Muscle layer of colon (tissue), 2 donors: ENCODE measurements at regions not wholly inside any gene's neighbourhood (a gene's known extent, or its start where the extent isn't known, plus 50 kb on each side); places are given as distances from the start of the nearest gene placed in this dataset.

ENCODE experiments used
- H3K27ac ChIP-seq: one replicate; pipeline ENCODE4 v1.7.0; 2013; ENCODE audit warnings: low read depth, mild to moderate bottlenecking, low read length, moderate library complexity
- H3K27me3 ChIP-seq, 2 donors: one replicate each; pipeline ENCODE4 v1.7.0; 2013; ENCODE audit warnings: low read length in 2 of 2, mild to moderate bottlenecking in 2 of 2; ENCODE audit not compliant: insufficient read depth in 2 of 2, control insufficient read depth in 1 of 2
- H3K36me3 ChIP-seq: one replicate; pipeline ENCODE4 v1.7.0; 2013; ENCODE audit warnings: mild to moderate bottlenecking, low read length; ENCODE audit not compliant: insufficient read depth
- H3K4me1 ChIP-seq: one replicate; pipeline ENCODE4 v1.7.0; 2013; ENCODE audit warnings: mild to moderate bottlenecking, low read length; ENCODE audit not compliant: insufficient read depth
- H3K4me3 ChIP-seq, 2 donors: one replicate each; pipeline ENCODE4 v1.7.0; 2013; ENCODE audit warnings: low read length in 2 of 2, low read depth in 1 of 2, mild to moderate bottlenecking in 1 of 2, moderate library complexity in 1 of 2
- H3K9ac ChIP-seq: one replicate; pipeline ENCODE4 v1.7.0; 2013; ENCODE audit warnings: low read length
- H3K9me3 ChIP-seq: one replicate; pipeline ENCODE4 v1.7.0; 2013; ENCODE audit warnings: mild to moderate bottlenecking, low read length
- donor health status: abdominal sarcoma.
- donor health status: Adenocarcinoma of cecum.

DNA sequence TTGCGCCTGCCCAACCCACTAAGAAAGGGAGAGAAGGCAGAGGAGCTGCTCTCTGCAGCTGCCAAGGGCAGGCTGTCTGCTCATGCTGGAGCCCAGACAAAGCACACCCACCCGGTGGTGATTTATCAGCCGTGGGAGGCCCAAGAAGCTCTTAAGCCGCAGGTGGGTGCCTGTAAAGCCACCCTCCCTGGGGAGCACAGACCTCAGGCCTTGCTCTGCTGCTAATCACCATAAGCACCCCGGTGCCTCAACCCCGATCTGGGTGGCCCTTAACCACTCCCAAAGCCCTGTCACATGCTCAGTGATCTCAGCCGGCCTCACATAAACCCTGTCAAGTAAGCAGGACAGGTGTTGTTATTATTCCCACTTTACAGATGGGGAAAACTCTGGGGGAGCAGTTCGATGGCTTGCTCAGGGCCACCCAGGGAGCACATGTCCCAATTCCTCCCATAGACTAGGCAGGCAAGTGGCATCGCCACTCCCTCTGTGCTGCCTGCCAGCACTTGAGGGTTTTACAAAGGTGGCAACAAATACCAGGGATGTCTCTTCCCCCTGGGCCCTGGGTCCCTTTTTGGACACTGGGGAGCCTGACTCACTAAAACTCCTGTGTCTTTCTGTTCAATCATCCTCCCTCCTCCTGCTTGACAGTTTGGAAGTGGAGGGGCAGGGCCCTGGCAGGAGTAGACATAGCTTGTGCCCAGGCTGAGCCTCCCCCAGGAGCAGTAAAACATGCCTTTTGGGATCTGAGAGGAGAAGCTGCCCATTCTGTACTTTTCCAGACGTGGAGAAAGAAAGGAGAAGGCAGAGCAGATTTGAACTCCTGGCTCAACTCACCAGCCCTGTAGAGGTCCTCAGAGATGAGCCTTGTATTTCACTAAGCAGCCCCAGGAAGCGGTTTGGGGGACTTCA is 299.3 kb downstream of the SOX9 start:
- no peak overlapping the region for H3K9ac ChIP-seq

DNA sequence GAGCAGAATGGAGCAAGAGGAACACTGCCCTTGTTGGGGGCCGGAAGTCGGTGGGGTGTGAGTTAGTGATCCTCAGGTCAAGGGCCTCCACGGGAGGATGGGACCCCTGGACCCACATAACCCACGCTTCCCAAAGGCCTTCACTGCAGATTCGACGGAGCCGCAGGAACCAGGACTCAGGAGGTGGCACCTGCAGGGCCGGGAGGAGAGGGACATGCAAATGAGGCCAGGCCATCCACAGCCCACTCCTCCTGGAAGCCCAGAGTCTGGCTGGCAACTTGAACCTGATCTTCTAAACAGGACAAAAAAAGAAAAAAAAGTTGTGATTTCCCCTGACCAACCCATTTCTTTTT is 299.9 kb downstream of the SOX9 start:
- Histone ChIP-seq H3K9ac (no peak overlapping the region), H3K9me3 (peaks cover 8% of the 10 kb centered on the region), H3K27ac (no peak overlapping the region), H3K36me3 (no peaks in the 10 kb centered on the region), H3K27me3 (no peaks in the 10 kb centered on the region), H3K4me1 (peaks cover 13% of the 10 kb centered on the region), H3K4me3 (no peak overlapping the region)

More for the DNA sequence above, 299.3 kb downstream of the SOX9 start:
- peaks cover 8% of the 10 kb centered on the region for H3K9me3 ChIP-seq
- H3K27ac ChIP-seq: no peak overlapping the region
- no peaks in the 10 kb centered on the region for H3K27me3 ChIP-seq
- H3K36me3 ChIP-seq: no peaks in the 10 kb centered on the region
- peaks cover 13% of the 10 kb centered on the region for H3K4me1 ChIP-seq
- H3K4me3 ChIP-seq: no peak overlapping the region

DNA sequence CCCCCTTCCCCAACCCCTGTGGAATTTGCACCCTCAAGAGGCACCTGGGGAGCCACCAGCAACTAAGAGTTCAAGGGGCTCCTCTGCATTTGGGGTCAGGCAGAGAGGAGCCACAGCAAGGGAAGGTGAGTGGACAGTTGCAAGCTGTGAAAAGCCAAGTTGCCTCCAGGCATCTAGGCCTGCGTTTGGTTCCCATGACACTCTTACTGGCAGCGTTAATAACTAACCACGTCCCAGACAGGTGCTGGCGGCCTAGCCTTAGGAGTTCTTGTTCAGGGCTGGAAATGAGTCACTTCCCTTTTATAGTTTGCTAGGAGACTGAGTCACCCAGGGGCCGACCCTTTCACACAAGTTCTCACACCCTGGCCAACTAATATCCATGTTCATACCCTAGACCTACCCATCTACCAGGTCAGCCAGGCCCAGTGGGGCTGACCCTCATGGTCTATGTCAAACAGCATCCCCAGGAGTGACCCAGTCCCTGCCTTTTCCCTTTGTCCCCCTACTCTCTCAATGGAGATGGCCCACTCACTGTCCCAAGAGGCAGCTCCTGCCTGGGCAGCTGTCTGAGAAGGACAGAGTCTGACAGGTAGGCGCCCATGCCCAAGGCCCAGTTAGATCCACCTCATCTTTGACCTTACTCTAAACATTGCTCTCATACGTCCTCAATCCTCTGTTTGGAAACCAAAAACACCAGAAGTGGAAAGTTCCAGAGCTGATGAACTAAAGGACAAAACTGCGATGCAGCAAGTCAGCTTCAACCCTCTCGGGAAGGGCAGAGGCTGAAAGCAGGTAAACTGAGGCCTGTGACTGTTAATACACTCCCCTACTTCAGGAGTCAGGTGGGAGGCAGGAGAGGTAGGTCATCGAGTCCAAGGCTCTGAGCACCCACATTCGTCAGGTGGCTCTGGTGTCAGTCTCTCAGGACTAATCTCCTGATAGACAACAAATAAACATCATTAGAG is 300.6 kb downstream of the SOX9 start:
- Histone ChIP-seq H3K4me3 (no peak overlapping the region), H3K36me3 (no peaks in the 10 kb centered on the region), H3K4me1 (peaks cover 13% of the 10 kb centered on the region), H3K9me3 (peaks cover 8% of the 10 kb centered on the region), H3K27ac (no peak overlapping the region), H3K9ac (no peak overlapping the region), H3K27me3 (no peaks in the 10 kb centered on the region)

DNA sequence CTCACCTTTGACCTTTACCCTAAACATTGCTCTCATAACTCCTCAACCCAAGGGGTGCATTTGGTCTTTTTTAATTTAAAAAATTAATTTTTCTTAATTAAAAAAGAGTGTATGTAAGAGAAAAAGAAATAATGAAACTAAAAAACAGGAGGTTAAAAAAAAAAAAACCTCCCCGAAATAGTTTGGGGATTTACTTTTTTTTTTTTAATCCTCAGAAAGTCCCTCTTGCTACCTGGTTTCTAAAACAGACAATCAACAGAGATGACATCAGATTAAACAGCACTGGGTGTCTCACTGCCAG is 301.3 kb downstream of the SOX9 start:
- H3K4me3 ChIP-seq: no peak overlapping the region
- no peak overlapping the region for H3K9ac ChIP-seq
- no peak overlapping the region for H3K27ac ChIP-seq
- H3K9me3 ChIP-seq: peaks cover 6% of the 10 kb centered on the region
- H3K27me3 ChIP-seq: no peaks in the 10 kb centered on the region
- no peaks in the 10 kb centered on the region for H3K36me3 ChIP-seq
- peaks cover 13% of the 10 kb centered on the region for H3K4me1 ChIP-seq

DNA sequence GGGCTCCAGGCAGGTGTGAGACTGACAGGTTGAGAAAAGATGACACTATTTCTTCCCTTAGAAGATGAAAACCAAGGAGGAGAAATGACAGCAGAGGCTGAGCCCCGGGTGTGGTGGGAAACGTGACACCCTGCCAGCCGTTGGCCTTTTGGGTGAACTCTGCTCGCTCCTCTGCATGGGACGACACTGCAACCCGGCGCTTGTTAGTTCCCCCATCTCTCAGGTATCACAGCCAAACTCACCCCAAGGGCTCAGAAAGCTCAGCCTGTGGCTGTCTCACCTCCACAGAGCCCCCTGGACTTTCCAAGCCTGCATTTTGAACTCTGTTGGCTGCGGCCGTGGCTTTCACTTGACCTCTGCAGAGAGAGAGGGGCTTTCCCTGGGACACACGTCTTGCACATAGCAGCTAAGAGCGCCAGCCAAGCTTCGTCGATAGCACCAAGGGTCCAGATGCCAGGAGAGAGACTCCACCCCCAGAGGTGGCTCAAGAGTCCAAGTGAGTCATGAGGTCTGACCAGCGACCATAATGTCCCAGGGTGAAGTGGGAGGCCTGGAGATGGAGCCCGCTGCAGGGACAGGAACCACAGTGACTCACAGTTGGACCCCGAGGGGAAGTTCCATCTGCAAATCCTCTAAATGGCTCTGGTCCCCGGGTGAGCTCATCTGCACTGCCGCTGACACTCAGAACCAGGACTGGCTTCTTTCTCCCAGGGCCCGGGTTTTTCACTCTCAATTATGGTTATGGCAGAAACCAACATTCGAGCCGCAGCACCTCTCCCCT is 301.9 kb downstream of the SOX9 start:
- Histone ChIP-seq H3K36me3 (no peaks in the 10 kb centered on the region), H3K9ac (no peak overlapping the region), H3K9me3 (peaks cover under 1% of the 10 kb centered on the region), H3K4me1 (peaks cover 13% of the 10 kb centered on the region), H3K27ac (no peak overlapping the region), H3K27me3 (no peaks in the 10 kb centered on the region), H3K4me3 (no peak overlapping the region)

DNA sequence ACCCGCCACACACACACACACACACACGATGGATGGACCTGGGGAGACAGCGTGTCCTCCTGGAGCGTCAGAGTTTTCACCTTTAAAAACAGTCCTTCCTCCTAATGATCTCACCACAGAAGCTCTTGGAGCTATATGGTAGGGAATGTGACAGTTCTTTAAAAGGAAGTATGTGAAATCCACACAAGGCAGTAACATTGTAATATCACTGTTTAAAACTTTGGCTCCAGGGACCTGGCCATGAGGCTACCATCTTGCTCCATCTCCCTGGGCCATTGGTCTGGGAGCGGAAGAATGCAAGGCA is 302.4 kb downstream of the SOX9 start:
- Histone ChIP-seq H3K4me3 (no peak overlapping the region), H3K9ac (no peak overlapping the region), H3K36me3 (no peaks in the 10 kb centered on the region), H3K4me1 (peaks cover 13% of the 10 kb centered on the region), H3K27ac (no peak overlapping the region), H3K9me3 (no peaks in the 10 kb centered on the region), H3K27me3 (no peaks in the 10 kb centered on the region)

DNA sequence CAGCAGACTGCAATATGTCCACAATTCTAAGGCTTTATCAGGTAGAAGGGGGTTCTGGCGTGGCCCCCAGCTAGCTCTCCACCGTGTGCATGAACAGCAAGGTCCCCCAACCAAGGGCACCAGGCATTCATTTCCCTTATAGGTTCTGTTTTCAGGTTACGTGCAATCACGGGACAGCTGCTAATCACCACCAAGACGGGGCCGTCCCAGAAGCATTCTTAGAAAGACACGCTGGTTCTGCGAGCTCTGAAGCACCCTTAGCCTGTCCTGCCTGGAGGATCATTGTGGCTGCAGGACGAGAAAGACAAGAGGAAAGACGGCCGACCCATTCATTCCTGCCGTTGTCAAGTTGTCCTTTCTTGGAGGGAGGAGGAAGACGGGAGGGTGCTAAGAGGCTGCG is 302.9 kb downstream of the SOX9 start:
- Histone ChIP-seq H3K36me3 (no peaks in the 10 kb centered on the region), H3K4me1 (peaks cover 13% of the 10 kb centered on the region), H3K27ac (no peak overlapping the region), H3K9ac (no peak overlapping the region), H3K27me3 (no peaks in the 10 kb centered on the region), H3K9me3 (no peaks in the 10 kb centered on the region), H3K4me3 (no peak overlapping the region)

DNA sequence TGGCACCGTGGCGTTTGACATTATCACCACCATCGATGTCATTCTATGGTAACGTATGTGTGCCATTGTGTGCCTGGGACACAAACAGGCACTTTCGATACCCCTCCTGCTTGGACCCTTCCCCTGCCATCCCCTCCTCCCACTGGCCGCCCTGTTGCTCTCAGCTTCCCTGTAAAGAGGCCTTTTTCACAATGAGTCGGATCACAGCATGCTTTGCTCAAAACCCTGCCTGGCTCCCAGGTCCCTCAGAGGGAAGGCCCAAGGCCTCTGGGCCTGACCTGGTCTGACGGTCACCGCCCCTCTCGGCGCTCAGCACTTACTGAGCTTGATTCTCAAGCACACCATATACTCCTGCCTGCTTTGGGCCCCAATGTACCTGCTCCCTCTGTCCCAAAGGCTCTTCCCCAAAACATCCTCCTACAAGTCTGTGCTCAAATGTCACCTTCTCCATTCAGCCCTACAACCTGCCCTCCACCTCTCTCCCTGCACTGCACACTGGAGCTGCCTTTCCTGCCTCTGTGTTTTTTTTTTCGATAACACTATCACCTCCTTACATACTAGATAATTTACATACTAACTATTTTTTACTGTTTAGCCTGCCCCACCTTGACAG is 303.8 kb downstream of the SOX9 start:
- Histone ChIP-seq H3K27ac (no peak overlapping the region), H3K36me3 (no peaks in the 10 kb centered on the region), H3K4me1 (peaks cover 13% of the 10 kb centered on the region), H3K27me3 (no peaks in the 10 kb centered on the region), H3K9ac (no peak overlapping the region), H3K9me3 (no peaks in the 10 kb centered on the region), H3K4me3 (no peak overlapping the region)

DNA sequence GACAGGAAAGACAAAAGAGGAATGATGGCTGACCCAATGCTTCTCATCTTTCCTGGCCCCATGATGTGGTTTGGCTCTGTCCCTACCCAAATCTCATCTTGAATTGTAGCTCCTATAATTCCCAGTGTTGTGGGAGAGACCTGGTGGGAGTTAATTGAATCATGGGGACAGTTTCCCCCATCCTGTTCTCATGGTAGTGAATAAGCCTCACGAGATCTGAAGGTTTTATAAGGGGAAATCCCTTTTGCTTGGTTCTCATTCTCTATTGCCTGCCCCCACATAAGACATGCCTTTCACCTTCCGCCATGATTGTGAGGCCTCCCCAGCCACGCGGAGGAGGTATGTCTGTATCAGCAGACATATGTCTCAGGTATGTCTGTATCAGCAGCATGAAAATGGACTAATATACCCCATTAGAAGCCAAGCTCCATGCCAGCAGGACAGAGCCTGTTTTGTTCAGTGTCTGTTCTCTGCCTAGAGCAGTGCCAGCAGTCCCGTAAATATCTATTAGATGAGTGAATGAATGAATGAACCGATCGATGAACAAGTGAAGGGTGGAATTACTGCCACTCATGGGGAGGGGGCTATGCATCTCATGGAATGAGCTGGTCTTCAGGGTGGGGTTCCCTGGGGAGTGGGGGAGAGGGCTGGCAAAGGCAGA is 304.4 kb downstream of the SOX9 start:
- Histone ChIP-seq H3K9ac (no peak overlapping the region), H3K4me3 (no peak overlapping the region), H3K4me1 (peaks cover 7% of the 10 kb centered on the region), H3K27ac (no peak overlapping the region), H3K9me3 (no peaks in the 10 kb centered on the region), H3K36me3 (no peaks in the 10 kb centered on the region), H3K27me3 (no peaks in the 10 kb centered on the region)

DNA sequence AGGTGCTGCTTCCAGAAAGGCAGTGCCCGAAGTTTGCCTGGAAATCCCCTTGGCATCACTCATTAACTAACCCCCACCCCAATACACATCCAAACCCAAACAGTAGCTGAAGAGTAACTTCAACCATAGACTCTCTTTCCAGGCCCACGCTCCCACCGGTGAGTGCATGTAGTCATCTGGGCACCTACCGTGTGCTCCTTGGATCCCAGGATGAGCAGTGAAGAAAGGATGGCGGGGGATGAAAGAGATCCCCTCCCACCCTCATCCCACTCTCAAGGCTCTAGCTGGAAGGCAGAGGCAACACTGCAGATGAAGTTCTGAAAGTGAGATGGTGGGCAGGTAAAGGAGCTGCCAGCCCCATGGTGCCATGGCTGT is 305.0 kb downstream of the SOX9 start:
- Histone ChIP-seq H3K36me3 (no peaks in the 10 kb centered on the region), H3K4me1 (peaks cover 2% of the 10 kb centered on the region), H3K27me3 (no peaks in the 10 kb centered on the region)

More for the DNA sequence above, 305.0 kb downstream of the SOX9 start:
- Histone ChIP-seq H3K27ac (no peak overlapping the region), H3K9me3 (no peaks in the 10 kb centered on the region), H3K9ac (no peak overlapping the region), H3K4me3 (no peak overlapping the region)
